Fibroblast of skin of abdomen (primary cell): ENCODE measurements at regions not wholly inside any gene's neighbourhood (a gene's known extent, or its start where the extent isn't known, plus 50 kb on each side); places are given as distances from the start of the nearest gene placed in this dataset.
"Not testable (repeated sequence)": the region's sequence is repeated elsewhere in the genome, so short reads cannot be mapped to it uniquely, and the experiment has no call there.

Experiments used
- DNase-seq: peaks from one replicate; pipeline ENCODE4 v3.0.0-alpha.2; 2013

DNA sequence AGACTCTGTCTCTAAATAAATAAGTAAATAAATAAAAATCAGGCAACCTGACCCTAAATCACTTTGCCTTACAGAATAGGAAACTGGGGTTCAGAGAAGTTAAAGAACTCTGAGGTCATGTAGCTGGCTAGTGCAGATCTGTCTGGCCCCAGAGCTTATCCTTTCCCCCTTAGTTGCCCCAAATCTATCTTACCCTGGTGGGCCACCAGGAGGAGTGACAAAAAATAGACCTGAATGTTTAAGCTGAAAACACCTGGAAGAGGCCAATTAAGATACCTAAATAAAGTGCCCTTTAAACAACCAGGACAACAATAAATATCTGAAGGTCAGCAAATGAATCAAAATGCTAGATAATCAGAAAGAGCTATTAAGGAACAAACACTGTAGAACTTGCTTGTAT, 59.7 kb downstream of the TEX35 start:
- no peak for DNase-seq

DNA sequence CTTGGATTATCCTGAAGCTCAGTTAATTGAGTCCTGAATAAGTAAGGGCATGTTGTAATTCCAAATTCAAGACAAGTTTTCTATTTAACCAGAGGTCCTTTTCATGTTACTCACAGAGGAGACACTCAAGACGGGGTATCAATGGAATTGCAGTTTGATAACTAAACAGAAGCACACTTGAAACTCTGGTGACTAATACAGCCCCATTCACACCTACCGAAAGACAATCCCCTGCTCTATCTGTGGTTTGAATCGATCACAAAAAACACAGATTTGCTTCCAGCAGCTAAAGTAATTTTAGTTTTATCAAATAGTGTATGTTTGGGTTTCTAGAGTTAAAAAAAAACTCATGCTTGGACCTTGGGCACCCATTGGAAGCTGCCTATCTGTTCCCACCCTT, 60.4 kb downstream of the TEX35 start:
- DNase-seq: no peak

- DNase-seq: no peak
Observed at GRCh38 chr1:178574345-178574744, 61.4 kb downstream of the TEX35 start.

DNA sequence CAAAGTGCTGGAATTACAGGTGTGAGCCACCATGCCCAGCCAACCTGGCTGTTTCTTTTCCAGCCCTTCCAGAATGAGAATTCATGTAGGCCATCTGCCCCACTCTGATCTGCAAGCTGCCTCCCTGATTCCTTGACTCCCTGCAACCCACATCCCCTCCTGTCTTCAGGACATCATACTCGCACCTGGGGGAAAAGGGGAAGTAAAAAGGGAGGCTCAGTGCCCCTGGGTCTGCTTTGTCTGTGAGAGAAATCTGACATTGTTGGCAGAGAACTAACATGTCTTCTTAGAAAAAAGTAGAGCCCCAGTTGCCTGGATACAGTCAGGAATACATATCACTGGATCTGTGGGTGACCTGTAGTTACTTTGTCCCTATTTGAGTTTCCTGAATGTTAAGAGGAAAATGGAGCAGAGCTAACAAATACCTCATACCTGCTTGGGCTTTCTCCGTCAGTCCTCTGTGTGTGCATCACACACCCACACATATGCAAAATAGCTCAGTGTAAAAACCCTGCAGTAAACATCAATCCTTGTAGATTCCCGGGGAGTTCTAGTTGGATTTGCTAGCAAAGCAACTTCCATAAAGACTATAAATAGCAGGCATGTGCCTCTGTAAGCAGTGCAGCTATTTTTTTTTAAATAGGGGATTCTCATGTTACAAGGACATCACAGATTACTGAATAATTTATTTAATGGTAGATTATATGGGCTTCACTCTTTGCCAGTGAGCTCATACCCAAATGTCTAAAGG, 62.9 kb downstream of the TEX35 start:
- DNase-seq: no peak

DNA sequence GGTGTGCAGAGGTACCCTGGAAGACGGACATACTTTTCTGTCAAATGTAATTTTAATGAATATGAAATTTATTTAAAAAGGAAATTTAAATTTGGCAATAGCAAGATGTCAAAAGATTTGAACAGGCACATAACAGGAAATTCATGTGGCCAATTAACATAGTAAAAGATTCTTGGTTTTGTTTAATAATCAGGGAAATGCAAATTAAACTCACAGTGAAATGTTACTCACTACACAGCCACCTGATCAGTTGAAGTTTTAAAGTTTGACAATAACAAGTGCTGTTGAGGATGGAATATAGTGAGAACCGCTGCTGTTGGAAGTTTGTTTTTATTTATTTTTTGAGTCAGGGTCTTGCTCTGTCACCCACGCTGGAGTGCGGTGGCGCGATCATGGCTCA, 63.9 kb downstream of the TEX35 start:
- DNase-seq: no peak

- no peak for DNase-seq
Observed at GRCh38 chr1:178577882-178578281, 65.0 kb downstream of the TEX35 start.

- no peak for DNase-seq
Observed at GRCh38 chr1:178578541-178578940, 65.6 kb downstream of the TEX35 start.

- DNase-seq: no peak
Observed at GRCh38 chr1:178579095-178579494, 66.2 kb downstream of the TEX35 start.

GRCh38 chr1:178579562-178579961, 66.7 kb downstream of the TEX35 start:
- DNase-seq: no peak

GRCh38 chr1:178580096-178580495, 67.2 kb downstream of the TEX35 start:
- no peak for DNase-seq

DNA sequence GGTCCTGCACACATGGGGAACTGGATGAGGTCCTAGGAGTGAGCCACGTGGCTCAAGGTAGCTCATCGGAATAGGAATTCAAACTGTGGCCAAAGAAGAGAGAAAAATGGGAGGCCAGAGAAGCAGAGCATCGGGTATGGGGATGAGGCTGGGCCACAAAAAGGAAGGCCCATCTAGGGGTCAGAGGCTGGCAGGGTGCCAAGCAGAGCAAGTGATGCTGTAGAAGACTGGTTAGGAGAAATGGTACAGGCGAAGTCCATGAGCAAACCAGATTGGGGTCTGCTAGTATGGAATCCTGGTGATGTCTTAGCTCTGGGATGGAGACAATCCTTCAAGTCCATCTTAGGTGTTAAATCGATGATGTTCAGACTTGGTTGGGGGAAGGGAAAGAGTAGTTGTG, 68.0 kb downstream of the TEX35 start:
- no peak for DNase-seq

DNA sequence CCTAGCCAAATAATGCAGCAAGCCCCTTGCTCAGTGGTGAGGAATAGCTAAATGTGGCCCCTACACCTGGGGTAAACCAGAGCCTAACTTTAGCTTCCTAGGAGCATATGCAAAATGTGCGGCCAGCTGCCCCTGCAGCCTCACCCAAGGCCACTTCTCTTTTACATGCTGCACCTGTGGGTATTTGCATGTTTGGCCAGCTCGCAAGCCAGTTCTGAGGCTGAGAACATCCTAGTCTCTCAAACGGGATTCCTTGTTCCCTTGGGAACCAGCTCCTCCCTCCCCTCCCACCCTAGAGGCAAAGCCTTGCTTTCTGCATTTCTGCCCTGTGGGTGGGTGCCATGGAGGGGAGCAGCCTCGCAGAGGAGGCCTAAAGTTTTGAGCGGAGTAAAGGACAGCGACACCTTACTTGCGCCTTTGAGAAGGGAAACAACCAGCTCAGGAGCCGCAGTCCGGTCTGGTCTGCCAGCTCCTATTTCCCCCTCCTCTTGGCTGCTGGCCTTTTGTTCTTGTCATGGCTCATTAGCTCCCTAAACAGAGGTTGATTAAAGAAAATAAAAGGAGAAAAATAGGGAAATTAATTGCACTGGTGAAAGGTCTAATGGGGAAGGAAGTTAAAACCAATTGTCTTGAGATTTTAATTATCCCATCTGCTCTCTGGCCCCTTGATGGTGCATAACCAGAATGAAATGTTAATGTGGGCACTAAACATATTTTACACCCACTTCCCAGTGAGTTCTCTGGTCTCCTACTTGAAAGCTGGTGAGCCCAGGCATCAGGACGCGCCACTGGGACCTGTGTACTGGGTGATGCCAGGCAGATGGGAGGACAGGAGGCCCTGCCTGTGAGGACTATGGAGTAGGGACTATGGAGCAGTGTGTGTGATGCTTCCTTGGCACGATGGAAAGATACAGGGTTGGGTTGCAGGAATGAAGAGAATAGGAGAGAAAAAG, 68.7 kb downstream of the TEX35 start:
- no peak for DNase-seq

DNA sequence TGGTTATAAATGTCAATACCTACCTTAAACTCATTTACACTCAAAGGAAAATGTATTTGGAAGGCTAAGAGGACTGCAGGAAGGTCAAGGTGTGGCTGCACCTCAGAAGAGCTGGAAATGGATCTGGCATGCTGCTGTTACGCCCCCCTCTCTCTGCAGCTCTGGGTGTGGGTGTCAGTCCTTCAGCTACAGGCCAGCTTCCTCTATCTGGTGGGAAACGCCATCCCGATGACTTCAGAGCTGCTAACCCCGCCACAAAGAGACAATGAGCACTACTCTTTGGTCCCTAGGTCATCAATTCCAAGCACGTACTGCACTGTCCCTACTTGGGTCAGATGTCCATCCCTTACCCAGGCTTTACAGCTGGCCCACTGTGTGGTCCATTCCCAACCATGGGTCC, 74.2 kb downstream of the TEX35 start:
- DNase-seq: no peak

DNA sequence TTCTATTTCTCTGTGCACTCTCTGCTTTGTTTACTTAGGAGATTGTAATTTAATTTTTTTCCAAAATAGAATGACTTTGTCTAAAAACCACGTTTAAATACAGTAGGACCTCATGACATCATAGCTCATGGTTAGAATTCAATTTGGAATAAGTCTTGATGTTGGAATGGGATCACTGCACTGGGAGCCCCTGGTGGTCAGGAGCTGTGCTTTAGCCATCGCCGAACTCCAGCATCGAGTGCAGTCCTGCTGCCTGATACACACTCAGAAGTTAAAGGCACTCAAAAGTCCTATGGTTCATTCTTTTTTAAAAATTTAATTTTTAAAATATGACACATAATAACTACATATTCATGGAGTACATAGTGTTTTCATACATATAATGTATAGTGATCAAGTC, 75.1 kb downstream of the TEX35 start:
- no peak for DNase-seq

GRCh38 chr1:178589042-178589441, 76.1 kb downstream of the TEX35 start:
- DNase-seq: not testable (repeated sequence)

- DNase-seq: peak; percentile 30
Observed at GRCh38 chr1:178591811-178592210, 78.9 kb downstream of the TEX35 start.

DNA sequence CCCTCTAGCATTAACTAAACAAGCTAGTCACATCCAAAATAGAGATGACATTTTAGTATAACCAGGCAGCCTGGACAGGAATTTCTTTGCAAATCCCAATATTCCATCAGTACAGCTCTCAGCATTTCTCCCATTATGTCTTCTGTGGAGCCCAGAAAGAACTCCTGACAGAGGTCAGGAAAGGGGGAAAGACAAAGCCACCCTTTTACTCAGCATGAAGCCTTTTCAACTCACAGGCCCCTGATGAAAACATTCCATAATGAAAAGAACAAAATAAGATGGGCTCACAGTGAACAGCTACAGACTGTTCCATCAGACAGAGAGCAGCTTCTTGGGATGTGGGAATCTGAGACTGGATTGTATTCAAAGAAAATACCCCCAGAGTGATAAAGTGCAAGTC, 80.6 kb downstream of the TEX35 start:
- DNase-seq: no peak

DNA sequence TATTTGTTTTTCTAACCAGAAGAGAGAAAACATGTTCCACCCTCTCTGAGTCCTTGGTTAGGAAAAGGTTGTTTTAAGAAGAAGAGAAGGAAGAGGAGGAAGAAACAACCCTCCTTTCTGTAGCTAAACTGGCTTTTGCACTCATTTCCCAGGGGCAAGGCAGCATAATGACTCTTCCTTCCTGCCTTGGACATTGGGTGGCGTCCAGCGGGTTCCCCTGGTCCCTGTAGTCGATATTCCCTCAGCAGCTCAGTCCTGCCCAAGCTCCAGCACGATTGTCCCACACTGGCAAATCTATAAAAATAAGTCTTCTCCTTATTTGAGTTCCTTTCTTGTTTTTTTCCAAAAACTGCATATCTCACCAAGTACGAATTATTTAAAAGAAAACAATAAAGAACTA, 81.2 kb downstream of the TEX35 start:
- DNase-seq: no peak

DNA sequence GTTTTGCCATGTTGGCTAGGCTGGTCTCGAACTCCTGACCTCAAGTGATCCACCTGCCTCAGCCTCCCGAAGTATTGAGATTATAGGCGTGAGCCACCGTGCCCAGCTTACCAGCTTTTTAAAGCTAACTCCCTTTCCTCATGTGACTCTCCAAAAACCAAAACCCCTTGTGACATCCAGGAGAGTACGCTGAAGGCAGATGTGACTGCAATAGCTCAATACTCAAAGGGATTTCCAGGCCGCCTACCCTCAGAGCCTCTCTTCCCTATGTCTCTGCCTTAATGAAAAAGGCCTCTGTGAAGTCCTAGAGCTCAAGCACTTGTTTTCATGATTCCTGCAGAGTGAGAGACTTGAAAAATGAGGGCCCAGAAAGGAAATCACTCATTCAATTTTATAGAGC, 82.6 kb downstream of the TEX35 start:
- DNase-seq: no peak

DNA sequence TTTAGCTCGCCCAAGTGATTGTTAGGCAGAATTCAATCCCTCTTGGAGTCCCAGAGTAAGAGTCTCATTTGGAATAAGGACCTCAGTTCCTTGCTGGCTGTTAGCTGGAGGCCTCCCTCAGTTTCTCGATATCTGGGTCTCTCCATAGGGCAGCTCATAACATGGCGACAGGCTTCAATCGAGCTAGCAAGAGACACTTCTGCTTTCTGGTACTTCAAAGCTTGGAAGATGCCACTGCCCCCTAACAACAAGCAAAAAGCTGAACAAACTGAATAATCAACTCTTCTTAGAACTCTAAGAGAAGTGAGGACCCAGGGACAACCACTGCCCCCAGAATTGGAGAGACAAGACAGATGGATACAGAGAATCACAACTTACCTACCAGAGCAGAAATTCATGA, 86.2 kb downstream of the TEX35 start:
- no peak for DNase-seq

DNA sequence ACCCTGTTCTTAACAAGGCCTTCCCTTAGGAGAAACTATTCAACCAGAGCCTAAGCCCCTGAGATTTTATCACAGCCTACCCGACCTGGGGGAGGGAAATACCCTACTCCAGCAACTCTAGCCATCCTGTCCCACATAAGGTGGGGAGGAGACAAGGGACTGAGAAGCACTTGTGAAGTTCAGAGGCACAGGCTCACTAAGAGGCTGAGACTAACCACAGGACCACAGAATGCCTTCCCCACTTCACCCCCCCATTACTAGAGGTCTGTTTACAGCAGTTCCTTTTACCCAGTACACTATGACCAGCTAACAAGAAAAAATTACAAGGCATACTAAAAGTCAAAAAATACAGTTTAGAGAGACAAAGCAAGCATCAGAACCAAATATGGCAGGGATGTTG, 86.8 kb downstream of the TEX35 start:
- DNase-seq: no peak

DNA sequence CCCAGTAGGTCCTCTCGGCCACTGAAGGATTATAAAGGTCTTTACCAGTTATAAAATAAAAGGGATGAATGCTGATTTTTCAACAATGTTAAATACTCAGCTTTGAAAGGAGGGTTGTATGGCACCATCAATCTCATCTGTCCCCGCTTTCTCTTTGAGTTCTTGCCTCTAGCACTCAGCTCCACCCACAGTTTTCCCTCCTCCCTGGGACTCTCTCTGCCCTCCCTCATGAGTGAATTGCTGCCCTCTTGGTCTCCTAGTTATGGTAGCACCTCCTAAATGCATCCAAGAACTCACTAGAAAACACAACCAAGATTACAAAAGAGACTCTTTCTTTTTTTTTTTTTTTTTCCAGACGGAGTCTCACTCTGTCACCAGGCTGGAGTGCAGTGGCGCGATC, 91.0 kb downstream of the TEX35 start:
- DNase-seq: no peak

DNA sequence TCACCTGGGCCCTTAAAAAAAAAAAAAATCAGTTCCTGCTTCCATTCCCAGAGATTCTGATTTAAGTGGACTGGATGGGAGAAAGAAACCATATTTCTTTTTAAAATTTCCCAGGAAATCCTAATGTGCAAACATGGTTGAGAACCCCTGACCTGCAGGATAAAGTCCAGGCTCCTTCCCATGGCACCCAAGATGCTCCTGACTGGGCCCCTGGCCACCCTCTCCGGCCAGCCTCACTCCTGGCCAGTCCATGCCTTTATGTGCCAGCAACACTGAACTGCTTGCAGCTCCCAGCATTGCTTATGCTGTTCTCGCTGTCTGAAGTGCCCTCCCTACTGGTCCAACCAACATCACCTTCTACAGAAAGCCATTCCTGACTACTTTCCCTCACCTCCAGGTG, 93.9 kb downstream of the TEX35 start:
- no peak for DNase-seq
